PFSK-1 (cell line): ENCODE measurements at regions not wholly inside any gene's neighbourhood (a gene's known extent, or its start where the extent isn't known, plus 50 kb on each side); places are given as distances from the start of the nearest gene placed in this dataset.
A peak's percentile ranks its signal among the peaks of the same experiment; 100 is the strongest.

Experiments
- FOXP2 ChIP-seq: optimal IDR thresholded peaks from 2 replicates; pipeline ENCODE3; 2011; ENCODE audit warnings: borderline replicate concordance, control low read depth, inconsistent platforms; ENCODE audit not compliant: insufficient read depth; ENCODE audit errors: extremely low read length, extremely low read depth
- POLR2AphosphoS5 ChIP-seq: IDR thresholded peaks from 2 replicates; pipeline ENCODE4 v1.6.1; 2012; ENCODE audit warnings: low read depth, mild to moderate bottlenecking, control low read depth, low read length, moderate library complexity
- REST ChIP-seq, 2 experiments: IDR thresholded peaks; 2 replicates each; pipeline versions ENCODE4 v1.6.1 to v1.8.0; 2011 to 2012; ENCODE audit warnings: low read depth in 2 of 2, low read length in 2 of 2, control low read depth in 1 of 2, inconsistent platforms in 1 of 2, mild to moderate bottlenecking in 1 of 2, moderate library complexity in 1 of 2; ENCODE audit not compliant: insufficient read depth in 1 of 2
- SIN3A ChIP-seq: IDR thresholded peaks from 2 replicates; pipeline ENCODE4 v1.6.1; 2012; ENCODE audit warnings: mild to moderate bottlenecking, low read length, moderate library complexity, borderline replicate concordance; ENCODE audit not compliant: insufficient read depth
- TAF1 ChIP-seq: IDR thresholded peaks from 2 replicates; pipeline ENCODE4 v1.6.1; 2012; ENCODE audit warnings: low read length, control low read depth, borderline replicate concordance; ENCODE audit not compliant: insufficient read depth

GRCh38 chr14:96931751-96932150 is 134.6 kb downstream of the VRK1 start:
- TF ChIP-seq FOXP2 (no peak), POLR2AphosphoS5 (no peak), REST (IDR thresholded peaks at IDR 0.05; ENCODE audit: insufficient read depth in 1 of 2, low read depth in 2 of 2, low read length in 2 of 2) (no peak), SIN3A (no peak), TAF1 (no peak)

DNA sequence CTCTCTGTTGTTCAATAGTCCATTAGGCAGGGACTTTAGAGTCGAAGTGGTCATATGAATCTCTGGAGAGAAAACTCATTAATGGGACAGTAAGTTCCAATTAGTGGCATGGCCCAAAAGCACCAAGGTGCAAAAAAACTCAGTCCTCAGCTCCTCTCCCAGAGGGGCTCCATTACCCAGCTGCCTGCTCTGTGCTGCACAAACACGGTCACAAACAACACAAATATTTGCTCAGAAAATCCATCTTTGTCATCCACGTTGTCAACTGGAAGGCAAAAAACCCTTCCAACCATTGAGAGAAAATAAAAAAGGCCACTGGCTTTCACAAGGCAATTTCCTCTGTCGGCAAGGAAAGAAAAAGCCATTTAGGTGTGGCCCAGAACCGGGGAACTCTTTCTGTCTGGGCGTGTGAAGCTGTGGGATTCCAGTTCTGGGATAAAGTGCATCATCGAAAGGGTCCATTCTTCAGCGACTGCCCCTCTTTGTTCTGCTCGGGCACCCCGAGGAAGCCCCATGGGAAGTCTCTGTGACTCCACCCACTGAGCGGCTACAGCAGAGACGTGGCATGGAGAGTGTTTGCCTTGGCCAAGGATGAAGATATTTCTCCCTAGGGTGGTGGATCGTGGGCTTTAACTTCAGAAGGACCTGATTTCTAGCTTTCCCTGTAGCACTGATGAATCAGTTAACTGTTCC is 137.6 kb downstream of the VRK1 start:
- TF ChIP-seq POLR2AphosphoS5 (no peak), FOXP2 (no peak), SIN3A (no peak), REST (IDR thresholded peaks at IDR 0.05; ENCODE audit: insufficient read depth in 1 of 2, low read depth in 2 of 2, low read length in 2 of 2) (no peak), TAF1 (no peak)

GRCh38 chr14:96938946-96939345 is 141.8 kb downstream of the VRK1 start:
- TF ChIP-seq FOXP2 (no peak), POLR2AphosphoS5 (no peak), SIN3A (no peak), REST (IDR thresholded peaks at IDR 0.05; ENCODE audit: insufficient read depth in 1 of 2, low read depth in 2 of 2, low read length in 2 of 2) (no peak), TAF1 (no peak)

DNA sequence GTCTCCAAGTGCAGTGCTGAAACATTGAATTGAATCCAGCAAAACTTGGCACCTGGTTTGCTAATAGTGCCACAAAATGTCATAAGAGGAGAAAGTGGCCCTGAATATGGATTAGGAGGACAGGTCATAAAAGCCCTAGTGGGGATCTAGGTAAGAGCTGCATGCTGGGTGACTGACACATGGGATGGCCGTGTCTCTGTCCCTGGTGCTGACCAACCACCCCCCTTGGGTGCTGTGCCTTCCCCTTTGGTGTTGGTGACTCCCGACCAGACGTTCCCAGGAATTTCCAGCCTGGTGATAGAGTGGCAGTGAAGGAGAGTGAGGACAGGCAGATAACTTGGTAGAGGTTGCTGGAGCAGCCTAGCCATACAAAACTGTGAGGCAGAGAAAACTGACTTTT is 142.8 kb downstream of the VRK1 start:
- TF ChIP-seq POLR2AphosphoS5 (no peak), REST (IDR thresholded peaks at IDR 0.05; ENCODE audit: insufficient read depth in 1 of 2, low read depth in 2 of 2, low read length in 2 of 2) (peak; percentile 55 to 85; a peak in 3 of 4 replicates), SIN3A (no peak)

DNA sequence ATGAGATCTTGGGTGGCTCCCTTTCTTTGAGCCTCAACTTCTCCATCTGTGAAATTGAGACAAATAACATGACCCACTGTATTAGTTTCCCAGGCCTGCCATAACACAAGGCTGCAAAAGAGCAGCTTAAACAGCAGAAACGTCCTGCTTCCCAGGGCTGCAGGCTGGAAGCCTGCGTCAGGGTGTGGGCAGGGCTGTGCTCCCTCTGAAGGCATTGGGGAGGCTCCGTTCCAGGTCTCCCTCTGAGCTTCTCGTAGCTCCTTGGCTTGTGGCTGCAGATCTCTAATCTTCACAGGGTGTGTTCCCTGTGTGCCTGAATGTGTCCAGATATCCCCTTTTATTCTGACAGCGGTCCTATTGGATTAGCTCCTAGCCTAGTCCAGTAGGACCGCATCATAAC is 147.1 kb downstream of the VRK1 start:
- TF ChIP-seq REST (IDR thresholded peaks at IDR 0.05; ENCODE audit: insufficient read depth in 1 of 2, low read depth in 2 of 2, low read length in 2 of 2) (no peak), SIN3A (no peak), FOXP2 (no peak), POLR2AphosphoS5 (no peak), TAF1 (no peak)
